Body of pancreas (tissue), 4 donors: ENCODE measurements at regions not wholly inside any gene's neighbourhood (a gene's known extent, or its start where the extent isn't known, plus 50 kb on each side); places are given as distances from the start of the nearest gene placed in this dataset.

Source experiments
- ATAC-seq: fragments of 150-250 bp; one replicate; pipeline ENCODE4 v1.9.1; 2016
- DNase-seq, 4 donors: peaks; one replicate each; pipeline ENCODE4 v3.0.0-alpha.2; 2019
- H3K27ac ChIP-seq, 4 donors: fragments of 200-600 bp; sonication (generic); 1 replicate in 3 of 4; 2 replicates in 1 of 4; pipeline versions ENCODE4 v1.5.1 to v1.6.1; 2016 to 2019; ENCODE audit warnings: mild to moderate bottlenecking in 1 of 4, mixed read lengths in 1 of 4, moderate library complexity in 1 of 4
- H3K27me3 ChIP-seq, 2 donors: fragments of 200-600 bp; sonication (generic); one replicate each; pipeline ENCODE4 v1.6.0; 2016; ENCODE audit warnings: mild to moderate bottlenecking in 1 of 2
- H3K36me3 ChIP-seq, 2 donors: fragments of 200-600 bp; sonication (generic); replicated peaks in 1 of 2; 2 replicates each; pipeline ENCODE4 v1.5.1; 2016; ENCODE audit warnings: low read depth in 2 of 2; ENCODE audit not compliant: insufficient read depth in 1 of 2
- H3K4me1 ChIP-seq: fragments of 200-600 bp; sonication (generic); one replicate; pipeline ENCODE4 v1.6.0; 2016
- H3K4me3 ChIP-seq, 2 donors: fragments of 200-600 bp; sonication (generic); 1 replicate in 1 of 2; 2 replicates in 1 of 2; pipeline ENCODE4 v1.5.1; 2016 to 2019
- H3K9me3 ChIP-seq, 3 donors: fragments of 200-600 bp; sonication (generic); 1 replicate in 2 of 3; 2 replicates in 1 of 3; pipeline ENCODE4 v1.5.1; 2016
- CTCF ChIP-seq, 7 experiments: fragments of 450-650 bp in 4 of 7; fragments of 200-600 bp in 3 of 7; sonication (generic) in 3 of 7; IDR thresholded peaks; one replicate each; pipeline ENCODE4 v1.5.1; 2016 to 2019; ENCODE audit warnings: antibody characterized with exemption in 7 of 7
- POLR2A ChIP-seq, 3 donors: fragments of 450-650 bp; IDR thresholded peaks; one replicate each; pipeline ENCODE4 v1.6.1; 2016; ENCODE audit warnings: antibody characterized with exemption in 3 of 3, mild to moderate bottlenecking in 2 of 3
- WGBS, 2 donors: methylation state at CpG; one replicate each; pipeline ENCODE4 v1.1.5; 2017; 5-methylcytosine and 5-hydroxymethylcytosine counted together
- intact Hi-C: fragments of 100-400 bp; cut with DNase I; formaldehyde crosslinking; loops from one replicate; pipeline ENCODE4 v1.15.1; 2023

- H3K36me3 ChIP-seq = no peaks in the 10 kb centered on the region
- H3K4me1 ChIP-seq = peaks cover 14% of the 10 kb centered on the region
- ATAC-seq (no peak), DNase-seq (no peak)
- intact Hi-C loops = no loop called here
- no peak overlapping the region for H3K4me3 ChIP-seq
- TF ChIP-seq CTCF (IDR thresholded peaks at IDR 0.05) (no peak), POLR2A (IDR thresholded peaks at IDR 0.05) (no peak)
- no peaks in the 10 kb centered on the region for H3K9me3 ChIP-seq
- WGBS, 2 donors = 91 to 94% methylated on average over 5 of the region's 5 CpGs
- no peaks in the 10 kb centered on the region for H3K27me3 ChIP-seq
- H3K27ac ChIP-seq = no peak overlapping the region
Observed at GRCh38 chr15:31461375-31461774, 134.7 kb downstream of the KLF13 start.

- no peaks in the 10 kb centered on the region for H3K9me3 ChIP-seq
- H3K27me3 ChIP-seq = no peaks in the 10 kb centered on the region
- H3K36me3 ChIP-seq = no peaks in the 10 kb centered on the region
- no peak for ATAC-seq
- no peak for TF ChIP-seq CTCF (IDR thresholded peaks at IDR 0.05)
- no peak for TF ChIP-seq POLR2A (IDR thresholded peaks at IDR 0.05)
- peaks cover 14% of the 10 kb centered on the region for H3K4me1 ChIP-seq
- DNase-seq = no peak
- H3K27ac ChIP-seq = no peak overlapping the region
- intact Hi-C loops = no loop called here
- no peak overlapping the region for H3K4me3 ChIP-seq
- 78 to 86% methylated on average over 9 of the region's 9 CpGs for WGBS, 2 donors
Observed at GRCh38 chr15:31461911-31462480, 135.4 kb downstream of the KLF13 start.

GRCh38 chr15:31463521-31464102, 137.0 kb downstream of the KLF13 start:
- no peak for ATAC-seq
- intact Hi-C loops = no loop called here

GRCh38 chr15:31464216-31465082, 137.8 kb downstream of the KLF13 start:
- Histone ChIP-seq H3K9me3 (no peaks in the 10 kb centered on the region), H3K27me3 (no peaks in the 10 kb centered on the region), H3K36me3 (no peaks in the 10 kb centered on the region), H3K4me1 (peaks cover 14% of the 10 kb centered on the region), H3K4me3 (no peak overlapping the region), H3K27ac (no peak overlapping the region)
- TF ChIP-seq POLR2A (IDR thresholded peaks at IDR 0.05) (no peak), CTCF (IDR thresholded peaks at IDR 0.05) (no peak)
- intact Hi-C loops = no loop called here
- ATAC-seq = no peak
- 75 to 80% methylated on average over 12 to 13 of the region's 13 CpGs for WGBS, 2 donors
- DNase-seq = no peak

More at GRCh38 chr15:31463521-31464102, 137.0 kb downstream of the KLF13 start:
- Histone ChIP-seq H3K27ac (no peak overlapping the region), H3K9me3 (no peaks in the 10 kb centered on the region), H3K4me3 (no peak overlapping the region), H3K27me3 (no peaks in the 10 kb centered on the region), H3K36me3 (no peaks in the 10 kb centered on the region), H3K4me1 (peaks cover 14% of the 10 kb centered on the region)
- 73 to 74% methylated on average over 8 of the region's 8 CpGs for WGBS, 2 donors
- TF ChIP-seq POLR2A (IDR thresholded peaks at IDR 0.05) (no peak), CTCF (IDR thresholded peaks at IDR 0.05) (no peak)
- no peak for DNase-seq
